ENCODE measurements at regions not wholly inside any gene's neighbourhood (a gene's known extent, or its start where the extent isn't known, plus 50 kb on each side); places are given as distances from the start of the nearest gene placed in this dataset.

GRCh38 chr2:163541943-163542342, 193.9 kb downstream of the FIGN start:
- Mint-ChIP-seq H3K4me3 (no peak overlapping the region), H3K27ac (no peak overlapping the region), H3K9me3 (no peaks in the 10 kb centered on the region), H3K4me1 (no peaks in the 10 kb centered on the region), H3K27me3 (no peaks in the 10 kb centered on the region), H3K36me3 (ENCODE audit: low read depth) (no peaks in the 10 kb centered on the region)
- DNase-seq = no peak
- intact Hi-C loops (cut with micrococcal nuclease) = no loop called here

GRCh38 chr2:163541495-163541894, 194.3 kb downstream of the FIGN start:
- Mint-ChIP-seq H3K4me3 (no peak overlapping the region), H3K4me1 (no peaks in the 10 kb centered on the region)

DNA sequence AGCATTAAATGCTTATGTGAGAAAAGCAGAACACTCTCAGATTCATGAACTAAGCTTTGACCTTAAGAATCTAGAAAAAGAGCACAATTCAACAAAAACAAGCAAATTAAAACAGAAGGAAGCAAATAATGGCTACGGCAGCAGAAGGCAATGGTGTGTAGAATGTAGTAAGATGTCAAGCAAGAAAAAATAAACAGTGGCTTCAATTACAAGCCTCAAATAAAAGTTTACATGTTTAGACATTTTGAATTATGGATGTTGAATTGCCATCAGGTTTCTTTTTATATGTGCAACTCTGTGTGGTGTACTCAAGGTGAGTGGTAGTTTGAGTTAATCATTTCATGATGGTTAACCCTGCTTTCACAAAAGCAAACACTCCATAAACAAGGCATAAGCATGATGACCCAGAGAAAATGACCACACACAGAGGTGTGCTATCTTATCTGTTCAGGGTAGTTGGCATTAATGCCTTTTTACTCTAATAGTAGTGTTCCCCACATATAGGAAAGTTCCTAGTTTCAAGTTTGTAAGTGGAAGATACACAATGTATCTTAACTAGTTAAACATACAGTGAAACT, 207.1 kb downstream of the FIGN start:
- H3K27ac Mint-ChIP-seq = no peak overlapping the region
- H3K4me1 Mint-ChIP-seq = no peaks in the 10 kb centered on the region
- DNase-seq = no peak
- H3K9me3 Mint-ChIP-seq = peaks cover 8% of the 10 kb centered on the region
- H3K27me3 Mint-ChIP-seq = no peaks in the 10 kb centered on the region
- no peaks in the 10 kb centered on the region for H3K36me3 Mint-ChIP-seq (ENCODE audit: low read depth)
- H3K4me3 Mint-ChIP-seq = no peak overlapping the region
- intact Hi-C loops (cut with micrococcal nuclease) = no loop called here

More at GRCh38 chr2:163541495-163541894, 194.3 kb downstream of the FIGN start:
- intact Hi-C loops (cut with micrococcal nuclease) = no loop called here
- Mint-ChIP-seq H3K27ac (no peak overlapping the region), H3K36me3 (ENCODE audit: low read depth) (no peaks in the 10 kb centered on the region), H3K27me3 (no peaks in the 10 kb centered on the region), H3K9me3 (no peaks in the 10 kb centered on the region)
- no peak for DNase-seq

- Mint-ChIP-seq H3K4me1 (no peaks in the 10 kb centered on the region), H3K27me3 (no peaks in the 10 kb centered on the region), H3K9me3 (peaks cover 8% of the 10 kb centered on the region), H3K36me3 (ENCODE audit: low read depth) (no peaks in the 10 kb centered on the region), H3K27ac (no peak overlapping the region), H3K4me3 (no peak overlapping the region)
- intact Hi-C loops (cut with micrococcal nuclease) = no loop called here
- DNase-seq = no peak
Observed at GRCh38 chr2:163527381-163527780, 208.4 kb downstream of the FIGN start.

DNA sequence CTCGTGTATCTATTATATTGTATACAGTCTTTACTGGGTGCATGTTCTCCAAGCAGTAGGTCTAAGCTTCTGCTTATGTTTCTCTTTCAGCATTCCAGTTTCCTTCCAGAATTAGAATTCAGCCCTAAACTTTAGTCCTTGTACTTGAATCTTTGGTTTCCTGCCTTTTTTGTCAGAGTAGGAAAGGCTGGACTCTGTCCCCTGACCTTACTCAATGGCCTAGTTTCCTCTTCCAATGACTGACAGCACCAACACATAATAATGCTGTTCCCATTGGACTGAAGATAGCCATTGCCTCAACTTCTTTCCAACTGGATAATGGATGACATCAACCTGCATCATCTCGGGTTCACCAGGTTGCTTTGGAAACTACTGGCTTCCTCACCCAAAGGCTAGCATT, 217.0 kb downstream of the FIGN start:
- H3K9me3 Mint-ChIP-seq = no peaks in the 10 kb centered on the region
- H3K36me3 Mint-ChIP-seq (ENCODE audit: low read depth) = no peaks in the 10 kb centered on the region
- intact Hi-C loops (cut with micrococcal nuclease) = no loop called here
- no peaks in the 10 kb centered on the region for H3K27me3 Mint-ChIP-seq
- no peak overlapping the region for H3K4me3 Mint-ChIP-seq
- H3K4me1 Mint-ChIP-seq = no peaks in the 10 kb centered on the region
- no peak overlapping the region for H3K27ac Mint-ChIP-seq
- no peak for DNase-seq

DNA sequence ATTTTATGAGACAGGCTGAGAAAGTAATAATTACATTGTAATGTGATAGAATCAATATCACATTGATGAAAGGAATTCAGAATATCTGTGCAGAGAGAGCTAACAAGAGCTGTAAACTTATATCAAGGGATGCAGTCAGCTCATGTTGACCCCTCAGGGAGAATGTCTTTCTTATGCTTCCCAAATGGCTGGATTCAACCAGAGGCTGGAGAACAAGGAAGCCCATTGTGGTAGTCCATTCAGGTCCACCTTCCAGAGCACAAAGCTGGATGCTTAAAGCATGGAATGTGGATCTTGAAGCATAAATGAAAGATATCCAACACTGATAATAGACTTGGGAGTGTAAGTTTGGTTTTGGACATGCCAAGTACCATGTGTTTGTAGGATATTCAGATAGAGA, 220.0 kb downstream of the FIGN start:
- Mint-ChIP-seq H3K4me1 (no peaks in the 10 kb centered on the region), H3K36me3 (ENCODE audit: low read depth) (no peaks in the 10 kb centered on the region), H3K4me3 (no peak overlapping the region), H3K27ac (no peak overlapping the region), H3K27me3 (no peaks in the 10 kb centered on the region), H3K9me3 (no peaks in the 10 kb centered on the region)
- DNase-seq = no peak
- intact Hi-C loops (cut with micrococcal nuclease) = no loop called here

GRCh38 chr2:163505281-163505680, 230.5 kb downstream of the FIGN start:
- Mint-ChIP-seq H3K36me3 (ENCODE audit: low read depth) (no peaks in the 10 kb centered on the region), H3K27ac (no peak overlapping the region), H3K4me1 (no peaks in the 10 kb centered on the region), H3K4me3 (no peak overlapping the region), H3K9me3 (peaks cover 5% of the 10 kb centered on the region), H3K27me3 (no peaks in the 10 kb centered on the region)
- no peak for DNase-seq
- intact Hi-C loops (cut with micrococcal nuclease) = no loop called here

- Mint-ChIP-seq H3K9me3 (peaks cover 6% of the 10 kb centered on the region), H3K27ac (no peak overlapping the region), H3K4me3 (no peak overlapping the region), H3K27me3 (no peaks in the 10 kb centered on the region), H3K4me1 (no peaks in the 10 kb centered on the region), H3K36me3 (ENCODE audit: low read depth) (no peaks in the 10 kb centered on the region)
- intact Hi-C loops (cut with micrococcal nuclease) = no loop called here
- no peak for DNase-seq
Observed at GRCh38 chr2:163493359-163494298, 242.2 kb downstream of the FIGN start.

DNA sequence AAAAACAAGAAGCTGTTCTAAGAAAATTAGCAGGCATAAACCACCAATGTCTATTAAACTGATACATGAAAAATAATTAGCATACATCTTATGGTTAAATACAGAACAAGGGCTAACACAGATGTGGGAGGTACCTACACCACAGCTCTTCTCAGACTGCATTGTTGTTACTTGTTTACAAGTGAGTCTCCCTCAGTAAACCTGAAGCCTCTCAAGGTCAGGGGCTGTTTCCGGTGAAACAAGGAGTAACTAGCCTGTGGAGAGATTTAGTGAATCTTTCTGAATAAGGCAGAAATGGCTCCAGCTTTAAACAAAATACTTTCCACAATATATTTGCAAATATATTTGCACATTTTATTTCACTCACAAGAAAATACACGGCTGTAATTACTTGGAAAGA, 244.0 kb downstream of the FIGN start:
- Mint-ChIP-seq H3K4me3 (no peak overlapping the region), H3K27me3 (no peaks in the 10 kb centered on the region), H3K9me3 (no peaks in the 10 kb centered on the region), H3K27ac (no peak overlapping the region), H3K36me3 (ENCODE audit: low read depth) (no peaks in the 10 kb centered on the region), H3K4me1 (no peaks in the 10 kb centered on the region)
- intact Hi-C loops (cut with micrococcal nuclease) = no loop called here
- DNase-seq = no peak

GRCh38 chr2:163490281-163490680, 245.5 kb downstream of the FIGN start:
- Mint-ChIP-seq H3K27ac (no peak overlapping the region), H3K36me3 (ENCODE audit: low read depth) (no peaks in the 10 kb centered on the region), H3K9me3 (no peaks in the 10 kb centered on the region), H3K4me1 (no peaks in the 10 kb centered on the region), H3K4me3 (no peak overlapping the region), H3K27me3 (no peaks in the 10 kb centered on the region)
- no peak for DNase-seq
- intact Hi-C loops (cut with micrococcal nuclease) = no loop called here

- H3K4me1 Mint-ChIP-seq = no peaks in the 10 kb centered on the region
- no peak overlapping the region for H3K27ac Mint-ChIP-seq
- intact Hi-C loops (cut with micrococcal nuclease) = no loop called here
- H3K27me3 Mint-ChIP-seq = no peaks in the 10 kb centered on the region
- no peaks in the 10 kb centered on the region for H3K36me3 Mint-ChIP-seq (ENCODE audit: low read depth)
- H3K4me3 Mint-ChIP-seq = no peak overlapping the region
- no peak for DNase-seq
- no peaks in the 10 kb centered on the region for H3K9me3 Mint-ChIP-seq
Observed at GRCh38 chr2:163481515-163481914, 254.3 kb downstream of the FIGN start.

DNA sequence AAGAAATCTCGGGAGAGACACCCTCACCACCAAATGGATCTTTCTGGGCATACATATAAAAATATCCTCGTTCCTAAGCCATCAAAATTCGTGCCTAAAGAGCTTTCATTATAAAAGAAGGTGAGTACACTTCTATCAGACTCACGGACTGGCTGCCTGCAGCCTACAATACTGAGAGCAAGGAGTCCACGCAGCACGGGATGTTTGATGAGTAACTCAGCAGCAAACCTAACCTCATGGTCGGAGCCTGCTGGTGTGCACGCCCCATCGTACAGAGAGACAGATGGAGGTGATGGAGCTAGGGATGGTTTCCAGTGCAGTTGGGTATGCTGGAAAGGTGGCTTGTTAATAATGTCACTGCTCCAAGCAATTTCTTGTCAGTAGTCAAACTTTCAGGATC, 256.2 kb downstream of the FIGN start:
- DNase-seq = no peak
- H3K27me3 Mint-ChIP-seq = no peaks in the 10 kb centered on the region
- intact Hi-C loops (cut with micrococcal nuclease) = no loop called here
- H3K9me3 Mint-ChIP-seq = no peaks in the 10 kb centered on the region
- H3K36me3 Mint-ChIP-seq (ENCODE audit: low read depth) = no peaks in the 10 kb centered on the region
- no peak overlapping the region for H3K4me3 Mint-ChIP-seq
- H3K4me1 Mint-ChIP-seq = no peaks in the 10 kb centered on the region
- H3K27ac Mint-ChIP-seq = no peak overlapping the region

DNA sequence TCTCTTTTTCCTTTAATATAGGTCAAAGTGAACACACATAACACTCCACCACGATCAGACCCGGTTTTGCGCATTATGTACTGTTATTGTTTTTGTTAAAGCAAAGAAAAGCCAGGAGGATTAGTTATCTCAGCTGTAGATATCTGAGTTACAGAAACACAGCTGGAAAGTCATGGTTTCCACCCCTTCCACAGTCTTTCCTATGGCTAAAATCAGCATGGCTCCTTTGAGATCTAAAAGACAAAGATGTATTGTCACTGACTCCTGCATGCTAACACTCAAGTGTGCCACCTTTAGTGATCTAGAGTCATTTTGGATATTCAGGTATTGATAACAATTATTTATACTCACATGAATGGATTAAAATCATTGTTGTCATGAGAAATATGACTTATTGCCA, 260.0 kb downstream of the FIGN start:
- no peak overlapping the region for H3K27ac Mint-ChIP-seq
- no peak for DNase-seq
- no peaks in the 10 kb centered on the region for H3K9me3 Mint-ChIP-seq
- intact Hi-C loops (cut with micrococcal nuclease) = no loop called here
- H3K36me3 Mint-ChIP-seq (ENCODE audit: low read depth) = no peaks in the 10 kb centered on the region
- no peak overlapping the region for H3K4me3 Mint-ChIP-seq
- no peaks in the 10 kb centered on the region for H3K27me3 Mint-ChIP-seq
- H3K4me1 Mint-ChIP-seq = no peaks in the 10 kb centered on the region

GRCh38 chr2:163474889-163475288, 260.9 kb downstream of the FIGN start:
- Mint-ChIP-seq H3K4me3 (no peak overlapping the region), H3K36me3 (ENCODE audit: low read depth) (no peaks in the 10 kb centered on the region), H3K27me3 (no peaks in the 10 kb centered on the region), H3K4me1 (no peaks in the 10 kb centered on the region), H3K9me3 (no peaks in the 10 kb centered on the region), H3K27ac (no peak overlapping the region)
- DNase-seq = no peak
- intact Hi-C loops (cut with micrococcal nuclease) = no loop called here
